Activated CD4-positive, alpha-beta T cell treated with anti-CD3 and anti-CD28 coated beads, Interleukin-2, amount 10 ng/mL, durations not matched to agents 24 days and 14 days (primary cell): ENCODE measurements at regions not wholly inside any gene's neighbourhood (a gene's known extent, or its start where the extent isn't known, plus 50 kb on each side); places are given as distances from the start of the nearest gene placed in this dataset.

Experiments
- DNase-seq: peaks from one replicate; pipeline ENCODE4 v3.0.0; 2022
- H3K27ac Mint-ChIP-seq: one replicate; pipeline ENCODE4 v1.8.0; 2022; ENCODE audit warnings: mild to moderate bottlenecking, mixed read lengths
- H3K27me3 Mint-ChIP-seq: one replicate; pipeline ENCODE4 v1.8.0; 2022; ENCODE audit warnings: mixed read lengths
- H3K36me3 Mint-ChIP-seq: one replicate; pipeline ENCODE4 v1.8.0; 2022; ENCODE audit warnings: low read depth, mild to moderate bottlenecking, mixed read lengths
- H3K4me1 Mint-ChIP-seq: one replicate; pipeline ENCODE4 v1.8.0; 2021; ENCODE audit warnings: mixed read lengths
- H3K4me3 Mint-ChIP-seq: one replicate; pipeline ENCODE4 v1.8.0; 2022; ENCODE audit warnings: mild to moderate bottlenecking, moderate library complexity, mixed read lengths
- H3K9me3 Mint-ChIP-seq: one replicate; pipeline ENCODE4 v1.8.0; 2021; ENCODE audit warnings: mixed read lengths
- intact Hi-C: fragments of 100-400 bp; cut with micrococcal nuclease; formaldehyde crosslinking; loops from one replicate; pipeline ENCODE4 v1.15.1; 2023

DNA sequence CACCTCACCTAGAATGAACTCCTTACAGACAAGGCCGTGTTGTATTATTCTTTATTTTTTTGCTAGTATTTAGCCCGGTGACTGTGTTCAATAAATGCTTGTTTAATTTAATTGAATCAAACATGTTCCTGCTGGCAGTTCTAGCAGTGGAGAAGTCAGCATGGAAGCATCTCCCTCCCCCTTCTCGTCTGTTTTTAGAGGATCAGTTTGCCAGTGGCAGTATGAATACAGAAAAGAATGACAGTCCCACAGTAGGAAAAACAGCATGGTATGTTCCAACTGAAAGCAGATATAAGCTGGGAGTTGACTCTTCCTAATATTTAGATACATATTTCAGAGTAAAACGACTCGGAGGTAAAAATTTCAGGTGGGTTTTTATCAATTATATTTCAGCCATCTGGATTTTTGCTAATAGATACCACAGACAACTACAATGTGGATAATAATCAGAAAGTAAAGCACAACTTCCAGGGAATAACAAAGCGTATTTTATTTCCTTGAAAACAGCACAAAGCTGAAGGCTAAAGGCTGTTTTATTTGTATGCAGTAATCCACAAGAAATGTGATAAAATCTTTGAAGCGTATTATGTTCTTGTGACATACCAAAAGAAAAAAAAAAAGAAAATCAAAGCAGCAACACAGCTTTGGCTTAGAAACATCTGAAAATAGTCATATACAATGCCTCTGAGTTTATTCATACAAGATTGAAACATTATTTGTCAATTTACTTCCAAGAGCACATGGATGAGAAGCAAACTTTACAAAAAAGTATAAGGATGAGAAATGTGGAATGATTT, 244.5 kb upstream of the KCNMB2 start:
- intact Hi-C loops: no loop called here
- H3K27me3 Mint-ChIP-seq: no peaks in the 10 kb centered on the region
- H3K27ac Mint-ChIP-seq: no peak overlapping the region
- H3K4me3 Mint-ChIP-seq: no peak overlapping the region
- H3K4me1 Mint-ChIP-seq: no peaks in the 10 kb centered on the region
- no peaks in the 10 kb centered on the region for H3K9me3 Mint-ChIP-seq
- no peak for DNase-seq
- H3K36me3 Mint-ChIP-seq: no peaks in the 10 kb centered on the region

DNA sequence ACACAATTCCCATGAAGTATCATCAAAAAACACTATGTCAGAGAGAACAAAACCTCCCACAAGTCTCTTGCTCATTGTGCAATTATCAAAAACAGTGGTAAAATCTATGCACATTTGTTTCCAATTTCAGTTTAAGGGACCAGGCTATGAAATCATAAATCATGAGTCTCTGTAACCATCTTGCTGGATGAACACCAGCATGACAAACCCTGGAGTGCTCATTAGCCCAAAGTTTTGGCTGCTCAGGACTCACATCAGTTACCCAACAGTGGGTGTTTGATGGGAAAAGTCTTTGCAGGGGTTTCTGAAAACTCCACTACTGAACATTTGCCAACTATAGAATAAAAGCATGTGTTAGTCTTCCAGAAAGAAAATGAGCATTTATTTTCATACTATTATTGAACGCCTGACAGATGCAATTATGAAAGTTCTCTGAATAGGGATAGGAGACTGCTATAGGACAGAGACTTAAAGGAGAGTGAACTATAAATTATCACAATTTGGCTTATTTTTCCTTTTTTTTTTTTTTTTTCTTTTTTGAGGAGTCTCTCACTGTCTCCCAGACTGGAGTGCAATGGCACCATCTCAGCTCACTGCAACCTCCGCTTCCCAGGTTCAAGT, 240.8 kb upstream of the KCNMB2 start:
- H3K4me3 Mint-ChIP-seq: no peak overlapping the region
- intact Hi-C loops: no loop called here

DNA sequence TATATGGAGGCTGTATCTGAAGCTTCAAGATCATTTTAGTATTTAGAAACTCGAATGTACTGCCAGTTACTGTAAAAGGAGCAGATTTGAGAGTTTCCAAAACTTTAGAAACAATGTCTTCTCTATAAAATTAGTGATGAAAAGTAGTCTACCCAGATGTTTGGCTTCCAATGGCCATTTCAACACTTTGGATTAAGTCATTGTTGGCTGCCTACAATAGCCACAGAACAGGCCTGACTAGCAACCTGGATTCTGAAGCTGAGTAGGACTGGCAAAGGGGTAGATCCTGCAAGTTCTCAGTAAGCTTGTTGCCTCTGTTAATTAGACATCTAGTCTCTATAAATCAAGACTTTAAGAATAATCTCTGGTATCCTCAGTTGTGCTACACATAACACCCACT, 239.0 kb upstream of the KCNMB2 start:
- intact Hi-C loops: no loop called here
- H3K36me3 Mint-ChIP-seq: no peaks in the 10 kb centered on the region
- H3K9me3 Mint-ChIP-seq: no peaks in the 10 kb centered on the region
- no peak overlapping the region for H3K27ac Mint-ChIP-seq
- H3K4me3 Mint-ChIP-seq: no peak overlapping the region
- no peak for DNase-seq
- no peaks in the 10 kb centered on the region for H3K27me3 Mint-ChIP-seq
- no peaks in the 10 kb centered on the region for H3K4me1 Mint-ChIP-seq

More for the DNA sequence above, 240.8 kb upstream of the KCNMB2 start:
- no peaks in the 10 kb centered on the region for H3K36me3 Mint-ChIP-seq
- no peaks in the 10 kb centered on the region for H3K9me3 Mint-ChIP-seq
- no peaks in the 10 kb centered on the region for H3K27me3 Mint-ChIP-seq
- H3K4me1 Mint-ChIP-seq: no peaks in the 10 kb centered on the region
- DNase-seq: no peak
- H3K27ac Mint-ChIP-seq: no peak overlapping the region

DNA sequence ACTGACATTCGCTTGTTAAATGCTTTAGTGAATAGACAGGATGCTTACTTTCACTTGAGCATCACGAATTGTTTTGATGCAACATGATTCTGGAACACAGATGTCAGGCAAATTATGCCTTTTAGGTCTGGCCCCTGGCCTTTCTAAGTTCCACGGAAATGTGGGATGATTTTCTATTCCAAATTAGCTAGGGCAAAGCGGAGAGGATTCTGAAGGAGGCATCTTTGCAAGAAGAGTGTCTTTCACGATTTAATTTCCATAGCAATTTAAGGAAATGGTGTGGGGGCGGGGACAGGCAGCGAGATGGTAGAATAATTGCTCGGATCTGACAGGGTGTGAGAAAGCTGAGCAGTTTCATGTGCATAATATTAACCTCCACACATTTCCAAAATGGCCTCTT, 238.5 kb upstream of the KCNMB2 start:
- no peak for DNase-seq
- H3K36me3 Mint-ChIP-seq: no peaks in the 10 kb centered on the region
- no peak overlapping the region for H3K27ac Mint-ChIP-seq
- no peaks in the 10 kb centered on the region for H3K27me3 Mint-ChIP-seq
- H3K9me3 Mint-ChIP-seq: no peaks in the 10 kb centered on the region
- no peak overlapping the region for H3K4me3 Mint-ChIP-seq
- intact Hi-C loops: no loop called here
- no peaks in the 10 kb centered on the region for H3K4me1 Mint-ChIP-seq

DNA sequence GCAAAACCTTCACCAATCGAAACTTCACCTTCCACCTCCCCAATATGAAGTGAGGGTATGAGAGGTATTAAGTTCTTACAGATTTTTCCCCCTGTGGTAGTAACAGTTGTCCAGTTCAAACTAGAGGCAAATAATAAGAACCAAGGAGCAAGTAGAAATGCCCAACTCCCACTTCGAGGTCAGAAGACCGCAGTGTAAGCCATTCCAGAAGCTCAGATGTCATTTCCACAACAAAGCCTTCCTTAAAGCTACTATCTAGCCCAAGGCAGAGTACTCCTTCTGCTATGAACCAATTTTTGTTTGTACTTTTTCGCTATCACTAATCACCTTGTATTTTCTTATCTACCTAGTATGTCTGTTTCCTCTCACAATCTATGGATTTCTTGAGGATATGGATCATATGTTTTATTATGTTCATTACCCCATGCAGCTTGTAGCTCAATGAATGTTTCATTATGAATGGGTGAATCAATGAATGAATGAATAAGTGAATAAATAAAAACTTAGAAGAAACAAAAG, 235.7 kb upstream of the KCNMB2 start:
- intact Hi-C loops: no loop called here
- Mint-ChIP-seq H3K4me3 (no peak overlapping the region), H3K36me3 (no peaks in the 10 kb centered on the region), H3K27me3 (no peaks in the 10 kb centered on the region), H3K27ac (no peak overlapping the region), H3K4me1 (no peaks in the 10 kb centered on the region), H3K9me3 (no peaks in the 10 kb centered on the region)
- no peak for DNase-seq

DNA sequence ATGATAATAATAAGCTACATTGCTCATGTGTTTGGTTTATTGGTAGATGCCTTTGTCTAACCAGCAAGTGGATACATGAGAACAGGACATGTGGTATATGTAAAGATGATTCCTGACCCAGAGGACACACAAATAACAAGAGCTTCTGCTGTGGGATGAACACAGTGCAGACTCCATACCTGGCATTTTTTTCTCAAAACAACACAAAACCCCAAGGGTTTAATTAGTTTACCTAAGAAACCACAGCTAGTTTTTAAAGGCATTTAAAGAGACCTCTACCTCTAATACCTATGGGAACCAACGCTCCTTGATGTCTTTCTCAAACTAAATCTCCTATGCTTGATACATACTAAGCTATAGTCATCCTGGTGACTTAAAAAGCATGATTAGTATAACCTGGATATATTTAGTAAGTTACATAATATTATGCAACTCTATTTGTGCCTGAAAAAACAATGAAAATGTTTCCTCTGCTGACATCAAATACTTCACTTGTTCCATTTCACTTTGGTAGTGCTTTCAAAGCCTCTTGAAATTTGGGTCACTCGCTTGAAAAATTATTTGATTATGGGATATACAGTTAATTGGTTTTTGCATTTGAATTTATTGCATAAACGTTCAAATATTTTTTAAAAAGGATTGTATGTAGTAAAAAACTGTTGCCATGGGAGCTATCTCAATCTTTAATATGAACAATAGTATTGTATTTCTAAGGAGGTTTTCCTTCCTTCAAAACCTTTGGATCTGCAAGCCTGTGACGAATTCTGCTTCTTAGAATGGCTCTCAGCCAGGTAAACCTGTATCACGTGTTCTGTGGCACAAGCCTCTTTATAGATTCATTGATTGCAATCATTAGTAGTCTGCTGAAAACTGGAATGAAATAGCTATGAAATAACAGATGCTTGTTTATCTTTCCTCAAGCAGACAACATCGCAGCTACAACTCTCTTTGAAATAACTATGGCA, 233.0 kb upstream of the KCNMB2 start:
- no peak for DNase-seq
- H3K27me3 Mint-ChIP-seq: no peaks in the 10 kb centered on the region

DNA sequence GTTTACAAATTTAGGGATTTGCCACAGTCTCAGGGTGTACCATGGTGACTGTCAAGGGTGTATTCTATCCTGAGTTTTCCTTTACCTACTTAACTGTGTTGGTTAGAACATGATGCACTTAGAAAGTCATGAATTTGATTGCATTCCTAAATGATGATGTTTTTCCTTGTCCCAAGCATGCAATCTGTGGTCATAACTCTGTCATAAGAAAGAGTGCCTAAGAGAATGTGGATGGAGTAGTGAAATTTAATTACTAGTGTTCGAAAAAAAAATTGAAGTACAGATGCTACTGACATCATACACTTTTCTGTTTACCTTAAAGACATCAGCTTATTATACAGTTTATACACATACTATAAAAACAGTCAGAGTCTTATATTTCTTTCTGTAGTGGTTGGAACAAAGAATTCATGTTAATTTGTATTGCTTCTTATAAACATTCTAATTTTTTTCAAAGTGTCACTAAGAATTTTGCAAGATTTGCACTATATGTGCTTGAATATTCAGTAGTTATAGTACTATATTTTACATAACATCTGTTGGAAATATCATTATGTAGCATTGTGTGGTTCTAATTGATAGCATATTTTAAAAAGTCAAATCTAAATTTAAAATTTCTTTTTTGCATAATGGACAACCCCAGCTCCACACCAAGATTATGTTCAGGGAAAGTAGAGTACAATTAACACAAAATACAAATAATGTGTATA, 231.3 kb upstream of the KCNMB2 start:
- H3K4me3 Mint-ChIP-seq: no peak overlapping the region
- intact Hi-C loops: no loop called here
- H3K9me3 Mint-ChIP-seq: no peaks in the 10 kb centered on the region
- H3K27ac Mint-ChIP-seq: no peak overlapping the region
- no peaks in the 10 kb centered on the region for H3K36me3 Mint-ChIP-seq
- H3K4me1 Mint-ChIP-seq: no peaks in the 10 kb centered on the region
- DNase-seq: no peak
- H3K27me3 Mint-ChIP-seq: no peaks in the 10 kb centered on the region

More for the DNA sequence above, 233.0 kb upstream of the KCNMB2 start:
- Mint-ChIP-seq H3K36me3 (no peaks in the 10 kb centered on the region), H3K4me1 (no peaks in the 10 kb centered on the region), H3K9me3 (no peaks in the 10 kb centered on the region), H3K27ac (no peak overlapping the region), H3K4me3 (no peak overlapping the region)
- intact Hi-C loops: no loop called here

DNA sequence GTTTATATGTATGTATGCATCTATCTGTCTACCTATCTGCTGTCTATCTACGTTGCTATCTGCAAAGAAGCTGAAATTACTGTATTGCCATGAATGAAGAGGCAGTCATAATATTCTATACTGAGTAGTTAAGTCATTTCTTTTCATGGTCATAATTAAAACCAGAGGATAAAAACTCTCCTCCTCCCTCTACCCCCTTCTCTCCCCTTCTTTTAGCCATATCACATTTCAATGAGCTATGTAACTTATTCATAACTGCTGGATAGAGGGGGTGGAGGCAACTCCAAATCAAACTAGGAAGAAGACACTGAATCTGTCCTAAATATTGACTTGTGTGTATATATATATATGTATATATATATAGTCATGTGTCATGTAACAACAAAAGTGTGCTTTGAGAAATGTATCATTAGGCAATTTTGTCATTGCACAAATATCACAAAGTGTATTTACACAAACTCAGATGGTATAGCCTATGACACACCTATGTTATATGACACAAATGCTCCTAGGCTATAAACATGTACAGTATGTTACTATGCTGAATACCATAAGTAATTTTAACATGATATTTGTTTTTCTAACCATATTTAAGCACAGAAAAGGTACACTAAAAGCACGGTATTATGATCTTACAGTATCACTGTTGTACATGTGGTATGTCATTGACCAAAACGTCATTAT, 229.7 kb upstream of the KCNMB2 start:
- H3K27me3 Mint-ChIP-seq: no peaks in the 10 kb centered on the region

DNA sequence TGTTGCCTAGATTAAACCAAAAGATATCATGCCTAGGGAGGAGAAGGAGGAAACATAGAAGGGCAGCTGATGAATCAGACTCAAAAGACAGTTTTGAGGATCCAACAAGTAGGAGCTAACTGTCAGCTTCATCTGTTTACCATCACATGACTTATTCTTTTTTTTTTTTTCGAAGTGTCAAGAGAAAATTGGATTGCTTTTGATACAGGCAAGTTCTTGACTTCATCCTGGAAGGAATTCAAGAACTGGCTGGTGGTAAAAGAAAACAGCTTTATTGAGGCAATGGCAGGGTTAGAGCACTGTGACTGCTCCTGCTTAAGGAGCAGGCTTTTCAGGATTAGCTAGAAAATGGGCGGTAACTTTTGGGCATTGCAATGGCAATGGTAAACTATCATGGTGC, 227.5 kb upstream of the KCNMB2 start:
- Mint-ChIP-seq H3K27ac (no peak overlapping the region), H3K27me3 (no peaks in the 10 kb centered on the region), H3K9me3 (peaks cover 5% of the 10 kb centered on the region), H3K36me3 (no peaks in the 10 kb centered on the region), H3K4me3 (no peak overlapping the region), H3K4me1 (no peaks in the 10 kb centered on the region)
- DNase-seq: no peak
- intact Hi-C loops: no loop called here

More for the DNA sequence above, 229.7 kb upstream of the KCNMB2 start:
- DNase-seq: no peak
- no peak overlapping the region for H3K4me3 Mint-ChIP-seq
- H3K36me3 Mint-ChIP-seq: no peaks in the 10 kb centered on the region
- no peak overlapping the region for H3K27ac Mint-ChIP-seq
- H3K9me3 Mint-ChIP-seq: peaks cover under 1% of the 10 kb centered on the region
- intact Hi-C loops: no loop called here
- no peaks in the 10 kb centered on the region for H3K4me1 Mint-ChIP-seq

DNA sequence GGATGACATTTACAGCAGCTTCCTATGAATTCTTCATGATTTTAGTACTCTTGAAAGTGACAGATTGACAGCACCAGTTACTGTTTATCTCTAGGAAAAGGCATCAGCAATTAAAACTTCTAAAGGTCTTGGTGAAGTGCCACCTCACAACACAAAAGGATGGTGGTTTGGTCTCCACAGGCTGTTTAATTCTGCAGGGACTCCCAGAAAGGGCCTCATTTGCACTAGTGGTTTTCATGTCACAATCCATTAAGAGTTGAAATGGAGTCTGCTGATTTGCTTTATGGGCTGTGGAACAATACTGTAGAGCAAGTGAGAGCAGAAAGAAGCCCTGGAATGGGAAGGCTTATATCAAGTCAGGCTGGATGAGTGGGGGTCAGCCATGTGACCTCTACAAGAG, 225.3 kb upstream of the KCNMB2 start:
- intact Hi-C loops: no loop called here
- Mint-ChIP-seq H3K4me3 (no peak overlapping the region), H3K27me3 (no peaks in the 10 kb centered on the region), H3K9me3 (peaks cover 5% of the 10 kb centered on the region), H3K36me3 (no peaks in the 10 kb centered on the region), H3K4me1 (no peaks in the 10 kb centered on the region), H3K27ac (no peak overlapping the region)
- DNase-seq: no peak

DNA sequence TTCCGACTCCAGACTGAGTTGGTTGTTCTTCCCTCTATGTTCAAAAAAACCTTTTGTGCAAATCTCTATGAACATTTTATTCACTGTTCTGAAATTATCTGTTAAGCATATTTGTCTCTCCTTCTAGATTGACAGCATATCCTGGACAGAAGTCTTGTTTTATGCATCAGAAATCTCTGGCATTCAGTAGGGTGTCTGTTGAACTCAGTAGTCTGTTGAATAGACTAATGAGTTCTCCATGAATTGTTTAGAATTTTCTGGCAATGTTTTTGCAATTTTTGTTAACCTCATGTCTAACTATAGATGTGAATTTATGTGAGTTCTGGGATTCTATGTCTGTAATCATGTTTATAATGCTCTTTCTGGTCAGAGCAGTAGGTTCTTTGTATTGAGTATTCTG, 222.5 kb upstream of the KCNMB2 start:
- Mint-ChIP-seq H3K9me3 (peaks cover 5% of the 10 kb centered on the region), H3K4me1 (no peaks in the 10 kb centered on the region), H3K27me3 (no peaks in the 10 kb centered on the region), H3K4me3 (no peak overlapping the region), H3K36me3 (no peaks in the 10 kb centered on the region), H3K27ac (no peak overlapping the region)
- no peak for DNase-seq
- intact Hi-C loops: no loop called here

DNA sequence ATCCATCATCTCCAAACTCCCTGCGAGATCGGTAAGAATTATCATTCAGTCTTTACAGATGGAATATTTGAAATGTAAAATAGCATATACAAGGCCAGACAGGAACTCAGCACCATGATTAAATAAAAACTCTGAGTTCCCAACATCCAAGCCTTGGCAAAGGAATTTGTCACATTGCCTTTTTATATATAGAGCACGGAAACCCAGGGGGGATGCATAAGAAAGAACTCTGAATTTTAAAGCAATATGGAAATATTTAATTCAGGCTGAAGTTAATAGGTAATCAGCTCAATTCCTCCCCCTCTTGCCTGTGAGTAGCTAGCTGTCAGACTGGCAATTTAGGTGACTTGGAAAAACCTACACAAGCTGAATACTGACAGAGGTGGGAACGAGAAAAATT, 217.9 kb upstream of the KCNMB2 start:
- Mint-ChIP-seq H3K4me3 (no peak overlapping the region), H3K27ac (no peak overlapping the region), H3K4me1 (no peaks in the 10 kb centered on the region), H3K36me3 (no peaks in the 10 kb centered on the region), H3K9me3 (no peaks in the 10 kb centered on the region), H3K27me3 (no peaks in the 10 kb centered on the region)
- no peak for DNase-seq
- intact Hi-C loops: no loop called here
